Liver (tissue), 8 donors: ENCODE measurements at regions not wholly inside any gene's neighbourhood (a gene's known extent, or its start where the extent isn't known, plus 50 kb on each side); places are given as distances from the start of the nearest gene placed in this dataset.

Source experiments
- DNase-seq: peaks from one replicate; pipeline ENCODE4 v3.0.0-alpha.2; 2017; ENCODE audit warnings: low spot score
- H3K27ac ChIP-seq, 2 donors: one replicate each; pipeline ENCODE4 v1.7.0; 2013; ENCODE audit warnings: inconsistent platforms in 2 of 2, low read length in 2 of 2, control low read depth in 1 of 2, low read depth in 1 of 2, mild to moderate bottlenecking in 1 of 2
- H3K27me3 ChIP-seq, 4 donors: one replicate each; pipeline versions ENCODE4 v1.6.1 to v1.7.0; 2013; ENCODE audit warnings: low read length in 3 of 4, inconsistent platforms in 1 of 4, mild to moderate bottlenecking in 1 of 4, moderate library complexity in 1 of 4; ENCODE audit not compliant: control insufficient read depth in 4 of 4, insufficient read depth in 4 of 4
- H3K36me3 ChIP-seq, 4 donors: one replicate each; pipeline versions ENCODE4 v1.6.1 to v1.7.0; 2013; ENCODE audit warnings: low read length in 3 of 4, mild to moderate bottlenecking in 3 of 4, low read depth in 1 of 4, moderate library complexity in 1 of 4; ENCODE audit not compliant: control insufficient read depth in 4 of 4, insufficient read depth in 3 of 4
- H3K4me1 ChIP-seq, 4 donors: one replicate each; pipeline versions ENCODE4 v1.6.1 to v1.7.0; 2013; ENCODE audit warnings: low read length in 3 of 4, mild to moderate bottlenecking in 3 of 4, moderate library complexity in 1 of 4; ENCODE audit not compliant: control insufficient read depth in 4 of 4, insufficient read depth in 4 of 4
- H3K4me3 ChIP-seq, 3 donors: one replicate each; pipeline versions ENCODE4 v1.6.1 to v1.7.0; 2013; ENCODE audit warnings: low read length in 3 of 3, control low read depth in 1 of 3, low read depth in 1 of 3, mild to moderate bottlenecking in 1 of 3
- H3K9ac ChIP-seq, 2 donors: one replicate each; pipeline ENCODE4 v1.7.0; 2013; ENCODE audit warnings: low read length in 2 of 2, mild to moderate bottlenecking in 2 of 2, moderate library complexity in 2 of 2, control low read depth in 1 of 2, low read depth in 1 of 2
- H3K9me3 ChIP-seq, 4 donors: one replicate each; pipeline versions ENCODE4 v1.6.1 to v1.7.0; 2013; ENCODE audit warnings: low read length in 3 of 4; ENCODE audit not compliant: control insufficient read depth in 4 of 4
- CTCF ChIP-seq: fragments of 150-350 bp; IDR thresholded peaks from 2 replicates; pipeline ENCODE4 v1.5.1; 2017; ENCODE audit warnings: improper control_type of control experiment, low read depth, low read length; ENCODE audit not compliant: missing input control
- EGR1 ChIP-seq, 2 donors: IDR thresholded peaks; 2 replicates each; pipeline ENCODE4 v1.6.1; 2016 to 2018; ENCODE audit warnings: antibody characterized with exemption in 2 of 2, low read depth in 2 of 2
- FOXA1 ChIP-seq: IDR thresholded peaks from 2 replicates; pipeline ENCODE4 v1.6.1; 2016; ENCODE audit warnings: antibody characterized with exemption
- FOXA2 ChIP-seq: IDR thresholded peaks from 2 replicates; pipeline ENCODE4 v1.6.1; 2016; ENCODE audit warnings: antibody characterized with exemption
- GABPA ChIP-seq, 2 donors: IDR thresholded peaks in 1 of 2; conservative IDR thresholded peaks in 1 of 2; 2 replicates each; pipeline ENCODE4 v1.6.1; 2016; ENCODE audit warnings: antibody characterized with exemption in 2 of 2, mild to moderate bottlenecking in 1 of 2, moderate library complexity in 1 of 2
- HNF4G ChIP-seq: IDR thresholded peaks from 2 replicates; pipeline ENCODE4 v1.6.1; 2016; ENCODE audit warnings: antibody characterized with exemption
- JUND ChIP-seq, 2 donors: IDR thresholded peaks; 2 replicates each; pipeline ENCODE4 v1.6.1; 2016; ENCODE audit warnings: antibody characterized with exemption in 2 of 2
- RAD21 ChIP-seq, 2 donors: IDR thresholded peaks; 2 replicates each; pipeline ENCODE4 v1.6.1; 2016; ENCODE audit warnings: antibody characterized with exemption in 2 of 2, mild to moderate bottlenecking in 2 of 2
- REST ChIP-seq: IDR thresholded peaks from 2 replicates; pipeline ENCODE4 v1.6.1; 2016; ENCODE audit warnings: antibody characterized with exemption, mild to moderate bottlenecking
- RXRA ChIP-seq, 2 donors: IDR thresholded peaks; 2 replicates each; pipeline ENCODE4 v1.6.1; 2017 to 2018; ENCODE audit warnings: antibody characterized with exemption in 2 of 2, mild to moderate bottlenecking in 1 of 2
- SP1 ChIP-seq: IDR thresholded peaks from 2 replicates; pipeline ENCODE4 v1.6.1; 2018; ENCODE audit warnings: antibody characterized with exemption, mild to moderate bottlenecking
- TAF1 ChIP-seq: conservative IDR thresholded peaks from 2 replicates; pipeline ENCODE4 v1.6.1; 2016; ENCODE audit warnings: antibody characterized with exemption, mild to moderate bottlenecking
- WGBS: extraction: QIAGEN DNeasy Blood & Tissue Kit; methylation state at CpG from one replicate; pipeline ENCODE4 v1.1.7; 2013; 5-methylcytosine and 5-hydroxymethylcytosine counted together
- donor health status: healthy.
- donor health status: healthy.
- donor health status: healthy.
- donor health status: healthy.
- donor health status: healthy.

GRCh38 chr22:22738959-22739585 lies 94.7 kb downstream of the GGTLC2 start:
- Histone ChIP-seq H3K4me1 (no peaks in the 10 kb centered on the region), H3K4me3 (no peak overlapping the region), H3K36me3 (no peaks in the 10 kb centered on the region), H3K9me3 (no peaks in the 10 kb centered on the region), H3K27me3 (peaks cover 0 to 13% (median 0%) of the 10 kb centered on the region in 4 donors), H3K9ac (no peak overlapping the region), H3K27ac (no peak overlapping the region)
- 78% methylated on average over 5 of the region's 5 CpGs for WGBS
- no peak for DNase-seq
- no peak for TF ChIP-seq SP1
- no peak for TF ChIP-seq FOXA2
- no peak for TF ChIP-seq FOXA1
- no peak for TF ChIP-seq REST
- no peak for TF ChIP-seq JUND (IDR thresholded peaks at IDR 0.05)
- TF ChIP-seq HNF4G: no peak
- no peak for TF ChIP-seq RXRA (IDR thresholded peaks at IDR 0.05)
- TF ChIP-seq GABPA (IDR thresholded peaks at IDR 0.05 in 1 of 2, conservative IDR thresholded peaks at IDR 0.05 in 1 of 2): no peak
- no peak for TF ChIP-seq RAD21 (IDR thresholded peaks at IDR 0.05)
- no peak for TF ChIP-seq TAF1

GRCh38 chr22:22740560-22741276 lies 96.3 kb downstream of the GGTLC2 start:
- H3K9me3 ChIP-seq: no peaks in the 10 kb centered on the region
- no peak for DNase-seq
- peaks cover 0 to 13% (median 1%) of the 10 kb centered on the region in 4 donors for H3K27me3 ChIP-seq
- H3K36me3 ChIP-seq: no peaks in the 10 kb centered on the region
- no peak overlapping the region for H3K9ac ChIP-seq
- TF ChIP-seq HNF4G (no peak), EGR1 (IDR thresholded peaks at IDR 0.05; ENCODE audit: low read depth in 2 of 2) (no peak), SP1 (no peak), REST (no peak), CTCF (no peak), RAD21 (IDR thresholded peaks at IDR 0.05) (no peak), GABPA (IDR thresholded peaks at IDR 0.05 in 1 of 2, conservative IDR thresholded peaks at IDR 0.05 in 1 of 2) (no peak), RXRA (IDR thresholded peaks at IDR 0.05) (no peak)
- no peak overlapping the region for H3K27ac ChIP-seq
- no peaks in the 10 kb centered on the region for H3K4me1 ChIP-seq
- WGBS: 59% methylated on average over 5 of the region's 5 CpGs
- no peak overlapping the region for H3K4me3 ChIP-seq
